DND-41 (cell line): ENCODE measurements at regions not wholly inside any gene's neighbourhood (a gene's known extent, or its start where the extent isn't known, plus 50 kb on each side); places are given as distances from the start of the nearest gene placed in this dataset.

Experiments used
- ATAC-seq: fragments of 200-7000 bp; cut with Tn5 transposase; 3 replicates; pipeline ENCODE4 v1.9.1; 2021; ENCODE audit warnings: low read depth; ENCODE audit not compliant: insufficient read depth
- DNase-seq: peaks from one replicate; pipeline ENCODE4 v3.0.0-alpha.2; 2020
- H2AFZ ChIP-seq: 2 replicates; pipeline ENCODE4 v1.6.0; 2012; ENCODE audit warnings: low read depth, low read length
- H3K27ac ChIP-seq: 2 replicates; pipeline ENCODE4 v1.5.1; 2012; ENCODE audit warnings: low read length, inconsistent platforms
- H3K27me3 ChIP-seq: fragments of 200-600 bp; sonication (generic); 2 replicates; pipeline ENCODE4 v1.6.0; 2012; ENCODE audit warnings: low read length, mild to moderate bottlenecking, inconsistent platforms; ENCODE audit not compliant: insufficient read depth, poor library complexity
- H3K36me3 ChIP-seq: 2 replicates; pipeline ENCODE4 v1.5.1; 2012; ENCODE audit warnings: low read length, inconsistent platforms; ENCODE audit not compliant: insufficient read depth
- H3K4me1 ChIP-seq: 2 replicates; pipeline ENCODE4 v1.5.1; 2012; ENCODE audit warnings: mild to moderate bottlenecking, low read length; ENCODE audit not compliant: insufficient read depth
- H3K4me2 ChIP-seq: 2 replicates; pipeline ENCODE4 v1.6.0; 2012; ENCODE audit warnings: mild to moderate bottlenecking, moderate library complexity, low read length, inconsistent platforms; ENCODE audit not compliant: insufficient read depth
- H3K4me3 ChIP-seq, 2 experiments: fragments of 200-600 bp in 1 of 2; shearing (Covaris generic) in 1 of 2; 2 replicates each; pipeline ENCODE4 v1.5.1; 2012 to 2016; ENCODE audit warnings: inconsistent platforms in 2 of 2, low read length in 2 of 2, mild to moderate bottlenecking in 2 of 2, low read depth in 1 of 2, moderate library complexity in 1 of 2
- H3K79me2 ChIP-seq: 2 replicates; pipeline ENCODE4 v1.6.0; 2012; ENCODE audit warnings: low read length, inconsistent platforms; ENCODE audit not compliant: insufficient read depth
- H3K9ac ChIP-seq: 2 replicates; pipeline ENCODE4 v1.6.0; 2012; ENCODE audit warnings: low read depth, mild to moderate bottlenecking, inconsistent platforms, low read length, moderate library complexity
- H3K9me3 ChIP-seq: 2 replicates; pipeline ENCODE4 v1.5.1; 2012; ENCODE audit warnings: low read length, moderate library complexity, mild to moderate bottlenecking, inconsistent platforms; ENCODE audit not compliant: insufficient read depth, severe bottlenecking
- H4K20me1 ChIP-seq: 2 replicates; pipeline ENCODE4 v1.6.0; 2012; ENCODE audit warnings: low read length; ENCODE audit not compliant: insufficient read depth
- EZH2 ChIP-seq: IDR thresholded peaks from 3 replicates; pipeline ENCODE4 v1.6.1; 2012; ENCODE audit warnings: borderline replicate concordance, low read depth, mild to moderate bottlenecking, moderate library complexity, low read length, inconsistent platforms; ENCODE audit not compliant: severe bottlenecking
- TF ChIP-seq, protein P1 (sequence below): IDR thresholded peaks from 2 replicates; pipeline ENCODE4 v1.5.1; 2012; ENCODE audit warnings: borderline replicate concordance, low read length, moderate library complexity, mild to moderate bottlenecking; ENCODE audit not compliant: poor library complexity, severe bottlenecking; ENCODE audit errors: extremely low read depth

DNA sequence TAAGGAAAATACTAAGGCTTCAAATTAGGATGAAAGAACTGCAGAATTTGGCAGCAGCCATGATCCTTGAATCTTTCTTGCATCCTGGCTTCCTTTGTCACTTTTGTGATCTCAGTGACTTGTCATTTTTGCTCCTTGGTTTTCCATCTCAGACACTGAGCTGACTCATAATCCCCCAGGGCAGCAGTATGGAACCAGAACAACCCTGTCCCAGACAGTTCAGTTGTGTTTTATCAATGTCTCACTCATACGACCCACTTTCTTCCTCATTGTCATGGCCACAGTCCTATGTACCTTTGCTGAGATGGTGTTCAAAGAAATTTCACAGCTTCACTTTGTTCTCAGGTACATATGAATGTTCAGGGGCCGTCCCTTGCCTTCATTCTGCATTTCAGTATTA is 488.5 kb upstream of the BTBD3 start:
- no peak overlapping the region for H3K27ac ChIP-seq
- no peaks in the 10 kb centered on the region for H3K9me3 ChIP-seq
- no peaks in the 10 kb centered on the region for H3K4me1 ChIP-seq
- no peaks in the 10 kb centered on the region for H3K79me2 ChIP-seq
- H2AFZ ChIP-seq, result no peak overlapping the region
- no peak overlapping the region for H3K4me2 ChIP-seq
- TF ChIP-seq EZH2, result no peak
- TF ChIP-seq, protein P1, sequence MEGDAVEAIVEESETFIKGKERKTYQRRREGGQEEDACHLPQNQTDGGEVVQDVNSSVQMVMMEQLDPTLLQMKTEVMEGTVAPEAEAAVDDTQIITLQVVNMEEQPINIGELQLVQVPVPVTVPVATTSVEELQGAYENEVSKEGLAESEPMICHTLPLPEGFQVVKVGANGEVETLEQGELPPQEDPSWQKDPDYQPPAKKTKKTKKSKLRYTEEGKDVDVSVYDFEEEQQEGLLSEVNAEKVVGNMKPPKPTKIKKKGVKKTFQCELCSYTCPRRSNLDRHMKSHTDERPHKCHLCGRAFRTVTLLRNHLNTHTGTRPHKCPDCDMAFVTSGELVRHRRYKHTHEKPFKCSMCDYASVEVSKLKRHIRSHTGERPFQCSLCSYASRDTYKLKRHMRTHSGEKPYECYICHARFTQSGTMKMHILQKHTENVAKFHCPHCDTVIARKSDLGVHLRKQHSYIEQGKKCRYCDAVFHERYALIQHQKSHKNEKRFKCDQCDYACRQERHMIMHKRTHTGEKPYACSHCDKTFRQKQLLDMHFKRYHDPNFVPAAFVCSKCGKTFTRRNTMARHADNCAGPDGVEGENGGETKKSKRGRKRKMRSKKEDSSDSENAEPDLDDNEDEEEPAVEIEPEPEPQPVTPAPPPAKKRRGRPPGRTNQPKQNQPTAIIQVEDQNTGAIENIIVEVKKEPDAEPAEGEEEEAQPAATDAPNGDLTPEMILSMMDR, result no peak
- no peaks in the 10 kb centered on the region for H4K20me1 ChIP-seq
- H3K9ac ChIP-seq, result no peak overlapping the region
- ATAC-seq, result no peak
- no peak for DNase-seq
- H3K27me3 ChIP-seq, result no peaks in the 10 kb centered on the region
- no peaks in the 10 kb centered on the region for H3K36me3 ChIP-seq
- H3K4me3 ChIP-seq, result no peak overlapping the region

GRCh38 chr20:11429889-11430519 is 487.7 kb upstream of the BTBD3 start:
- no peak for TF ChIP-seq EZH2
- TF ChIP-seq, protein P1, result no peak
- Histone ChIP-seq H3K9me3 (no peaks in the 10 kb centered on the region), H3K36me3 (no peaks in the 10 kb centered on the region), H3K27ac (no peak overlapping the region), H3K79me2 (no peaks in the 10 kb centered on the region), H3K4me3 (no peak overlapping the region), H2AFZ (no peak overlapping the region), H4K20me1 (no peaks in the 10 kb centered on the region), H3K4me2 (no peak overlapping the region), H3K9ac (no peak overlapping the region), H3K27me3 (no peaks in the 10 kb centered on the region), H3K4me1 (no peaks in the 10 kb centered on the region)
- ATAC-seq (no peak), DNase-seq (no peak)

DNA sequence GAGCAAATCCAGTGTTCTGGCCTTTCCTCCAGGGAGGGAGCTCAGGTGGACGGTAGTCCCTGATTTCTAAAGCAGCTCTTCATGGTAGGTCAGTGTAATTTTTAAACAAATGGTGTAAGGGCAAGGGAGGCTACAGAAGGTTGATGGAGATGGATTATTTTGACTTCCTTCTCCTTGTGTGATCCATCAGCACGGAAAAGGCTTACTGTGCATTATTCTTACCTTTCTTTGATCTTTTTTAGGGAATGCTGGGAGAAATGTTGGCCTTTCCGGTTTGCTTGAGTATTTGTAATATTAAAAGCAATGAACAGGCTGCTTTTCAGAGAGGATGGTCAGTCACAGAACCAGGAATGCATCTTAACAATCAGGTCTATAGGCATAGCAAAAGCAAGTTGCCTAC is 487.0 kb upstream of the BTBD3 start:
- ATAC-seq, result no peak
- H3K27me3 ChIP-seq, result no peaks in the 10 kb centered on the region

More for the DNA sequence above, 487.0 kb upstream of the BTBD3 start:
- no peak overlapping the region for H3K27ac ChIP-seq
- no peaks in the 10 kb centered on the region for H4K20me1 ChIP-seq
- no peaks in the 10 kb centered on the region for H3K36me3 ChIP-seq
- H3K4me2 ChIP-seq, result no peak overlapping the region
- H3K4me3 ChIP-seq, result no peak overlapping the region
- H3K79me2 ChIP-seq, result no peaks in the 10 kb centered on the region
- no peak overlapping the region for H3K9ac ChIP-seq
- DNase-seq, result no peak
- peaks cover 2% of the 10 kb centered on the region for H3K9me3 ChIP-seq
- no peaks in the 10 kb centered on the region for H3K4me1 ChIP-seq
- TF ChIP-seq, protein P1, result no peak
- TF ChIP-seq EZH2, result no peak
- H2AFZ ChIP-seq, result no peak overlapping the region
